ENCODE measurements at regions not wholly inside any gene's neighbourhood (a gene's known extent, or its start where the extent isn't known, plus 50 kb on each side); places are given as distances from the start of the nearest gene placed in this dataset.
A peak's percentile ranks its signal among the peaks of the same experiment; 100 is the strongest.

GRCh38 chr16:66133643-66134338 lies 232.7 kb upstream of the CDH5 start (continued):
- TF ChIP-seq EZH2 (IDR thresholded peaks at IDR 0.05) (no peak), ZNF274 (IDR thresholded peaks at IDR 0.05; ENCODE audit: low read depth, low read length) (no peak), SP1 (IDR thresholded peaks at IDR 0.05; ENCODE audit: low read depth) (no peak), ZFX (IDR thresholded peaks at IDR 0.05) (no peak), POLR2A (IDR thresholded peaks at IDR 0.05; ENCODE audit: borderline replicate concordance, extremely low read depth, insufficient read depth, insufficient read length) (no peak), JUND (IDR thresholded peaks at IDR 0.05) (no peak), EZH2phosphoT487 (IDR thresholded peaks at IDR 0.05; ENCODE audit: borderline replicate concordance) (no peak)
- TF ChIP-seq, protein P1, sequence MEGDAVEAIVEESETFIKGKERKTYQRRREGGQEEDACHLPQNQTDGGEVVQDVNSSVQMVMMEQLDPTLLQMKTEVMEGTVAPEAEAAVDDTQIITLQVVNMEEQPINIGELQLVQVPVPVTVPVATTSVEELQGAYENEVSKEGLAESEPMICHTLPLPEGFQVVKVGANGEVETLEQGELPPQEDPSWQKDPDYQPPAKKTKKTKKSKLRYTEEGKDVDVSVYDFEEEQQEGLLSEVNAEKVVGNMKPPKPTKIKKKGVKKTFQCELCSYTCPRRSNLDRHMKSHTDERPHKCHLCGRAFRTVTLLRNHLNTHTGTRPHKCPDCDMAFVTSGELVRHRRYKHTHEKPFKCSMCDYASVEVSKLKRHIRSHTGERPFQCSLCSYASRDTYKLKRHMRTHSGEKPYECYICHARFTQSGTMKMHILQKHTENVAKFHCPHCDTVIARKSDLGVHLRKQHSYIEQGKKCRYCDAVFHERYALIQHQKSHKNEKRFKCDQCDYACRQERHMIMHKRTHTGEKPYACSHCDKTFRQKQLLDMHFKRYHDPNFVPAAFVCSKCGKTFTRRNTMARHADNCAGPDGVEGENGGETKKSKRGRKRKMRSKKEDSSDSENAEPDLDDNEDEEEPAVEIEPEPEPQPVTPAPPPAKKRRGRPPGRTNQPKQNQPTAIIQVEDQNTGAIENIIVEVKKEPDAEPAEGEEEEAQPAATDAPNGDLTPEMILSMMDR (IDR thresholded peaks at IDR 0.05 in 2 of 3, conservative IDR thresholded peaks at IDR 0.05 in 1 of 3; ENCODE audit: borderline replicate concordance in 1 of 3, insufficient read depth in 1 of 3, low read depth in 2 of 3, low read length in 2 of 3) = no peak

GRCh38 chr16:66131895-66132294 lies 234.6 kb upstream of the CDH5 start:
- intact Hi-C loops (cut with micrococcal nuclease) = no loop called here
- no peak for TF ChIP-seq POLR2AphosphoS5 (IDR thresholded peaks at IDR 0.05; ENCODE audit: low read depth, low read length)
- TF ChIP-seq POLR2A (IDR thresholded peaks at IDR 0.05; ENCODE audit: borderline replicate concordance, extremely low read depth, insufficient read depth, insufficient read length) = no peak
- no peak for TF ChIP-seq CBX3 (IDR thresholded peaks at IDR 0.05; ENCODE audit: low read depth)
- no peak for TF ChIP-seq EGR1 (IDR thresholded peaks at IDR 0.05; ENCODE audit: low read depth)
- TF ChIP-seq ELF1 (IDR thresholded peaks at IDR 0.05; ENCODE audit: borderline replicate concordance, low read depth) = no peak
- TF ChIP-seq SIN3A (IDR thresholded peaks at IDR 0.05; ENCODE audit: low read depth) = no peak
- no peak for TF ChIP-seq FOSL1 (IDR thresholded peaks at IDR 0.05; ENCODE audit: low read depth)
- no peak for TF ChIP-seq SRF (IDR thresholded peaks at IDR 0.05; ENCODE audit: low read depth)
- TF ChIP-seq, protein P2, sequence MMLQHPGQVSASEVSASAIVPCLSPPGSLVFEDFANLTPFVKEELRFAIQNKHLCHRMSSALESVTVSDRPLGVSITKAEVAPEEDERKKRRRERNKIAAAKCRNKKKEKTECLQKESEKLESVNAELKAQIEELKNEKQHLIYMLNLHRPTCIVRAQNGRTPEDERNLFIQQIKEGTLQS (IDR thresholded peaks at IDR 0.05) = no peak
- TF ChIP-seq ZBTB33 (IDR thresholded peaks at IDR 0.05; ENCODE audit: extremely low read depth, insufficient replicate concordance, low read length) = no peak
- TF ChIP-seq, protein P3, sequence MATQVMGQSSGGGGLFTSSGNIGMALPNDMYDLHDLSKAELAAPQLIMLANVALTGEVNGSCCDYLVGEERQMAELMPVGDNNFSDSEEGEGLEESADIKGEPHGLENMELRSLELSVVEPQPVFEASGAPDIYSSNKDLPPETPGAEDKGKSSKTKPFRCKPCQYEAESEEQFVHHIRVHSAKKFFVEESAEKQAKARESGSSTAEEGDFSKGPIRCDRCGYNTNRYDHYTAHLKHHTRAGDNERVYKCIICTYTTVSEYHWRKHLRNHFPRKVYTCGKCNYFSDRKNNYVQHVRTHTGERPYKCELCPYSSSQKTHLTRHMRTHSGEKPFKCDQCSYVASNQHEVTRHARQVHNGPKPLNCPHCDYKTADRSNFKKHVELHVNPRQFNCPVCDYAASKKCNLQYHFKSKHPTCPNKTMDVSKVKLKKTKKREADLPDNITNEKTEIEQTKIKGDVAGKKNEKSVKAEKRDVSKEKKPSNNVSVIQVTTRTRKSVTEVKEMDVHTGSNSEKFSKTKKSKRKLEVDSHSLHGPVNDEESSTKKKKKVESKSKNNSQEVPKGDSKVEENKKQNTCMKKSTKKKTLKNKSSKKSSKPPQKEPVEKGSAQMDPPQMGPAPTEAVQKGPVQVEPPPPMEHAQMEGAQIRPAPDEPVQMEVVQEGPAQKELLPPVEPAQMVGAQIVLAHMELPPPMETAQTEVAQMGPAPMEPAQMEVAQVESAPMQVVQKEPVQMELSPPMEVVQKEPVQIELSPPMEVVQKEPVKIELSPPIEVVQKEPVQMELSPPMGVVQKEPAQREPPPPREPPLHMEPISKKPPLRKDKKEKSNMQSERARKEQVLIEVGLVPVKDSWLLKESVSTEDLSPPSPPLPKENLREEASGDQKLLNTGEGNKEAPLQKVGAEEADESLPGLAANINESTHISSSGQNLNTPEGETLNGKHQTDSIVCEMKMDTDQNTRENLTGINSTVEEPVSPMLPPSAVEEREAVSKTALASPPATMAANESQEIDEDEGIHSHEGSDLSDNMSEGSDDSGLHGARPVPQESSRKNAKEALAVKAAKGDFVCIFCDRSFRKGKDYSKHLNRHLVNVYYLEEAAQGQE (IDR thresholded peaks at IDR 0.05; ENCODE audit: low read depth) = no peak
- TF ChIP-seq ZFX (IDR thresholded peaks at IDR 0.05) = no peak
- no peak for TF ChIP-seq TCF7L2 (IDR thresholded peaks at IDR 0.05; ENCODE audit: borderline replicate concordance, extremely low read depth, insufficient read depth, insufficient read length)
- no peak for DNase-seq (ENCODE audit: low read depth, low spot score)
- no peaks in the 10 kb centered on the region for H3K9me2 ChIP-seq (ENCODE audit: insufficient read depth)
- no peaks in the 10 kb centered on the region for H3K36me3 ChIP-seq (ENCODE audit: control insufficient read depth in 1 of 2, insufficient read depth in 2 of 2, low read length in 2 of 2)
- CTCF ChIA-PET = no interaction called here
- peak overlapping the region; percentile 30; the same call in 1 of the 2 replicates for H3K4me2 ChIP-seq (ENCODE audit: low read length)
- H3K27me3 ChIP-seq (ENCODE audit: insufficient read depth, low read length) = peaks cover 30% of the 10 kb centered on the region; the same call in 1 of the 2 replicates
- peaks cover 2 to 21% of the 10 kb centered on the region in 2 experiments; a peak in 3 of 4 replicates for H3K4me1 ChIP-seq (ENCODE audit: control insufficient read depth in 1 of 2, insufficient read depth in 2 of 2, low read length in 2 of 2)
- ATAC-seq = no peak
- H4K20me1 ChIP-seq (ENCODE audit: insufficient read depth) = no peaks in the 10 kb centered on the region
- H3K27ac ChIP-seq (ENCODE audit: low read depth, low read length) = no peak overlapping the region
- H3K79me2 ChIP-seq (ENCODE audit: insufficient read depth, low read length) = no peaks in the 10 kb centered on the region
- H3K9me3 ChIP-seq (ENCODE audit: control insufficient read depth in 1 of 2, insufficient read depth in 1 of 2, low read depth in 1 of 2, low read length in 2 of 2) = no peaks in the 10 kb centered on the region
- no TSS peak for BruUV-seq (replicated peaks)
- H3K4me3 ChIP-seq (replicated peaks in 1 of 2; ENCODE audit: low read depth in 1 of 2, low read length in 2 of 2) = no peak overlapping the region
- RAD21 ChIA-PET (ENCODE audit: low non-redundant PET in 1 of 2, low total read pairs in 2 of 2, uncharacterized antibody in 2 of 2, unreplicated experiment in 2 of 2) = no interaction called here
- H3K9ac ChIP-seq (ENCODE audit: low read length) = no peak overlapping the region
- no peak overlapping the region for H2AFZ ChIP-seq (ENCODE audit: low read depth, low read length, poor library complexity, severe bottlenecking)
- POLR2A ChIA-PET = no interaction called here
